OCI-LY3 (cell line): ENCODE measurements at regions not wholly inside any gene's neighbourhood (a gene's known extent, or its start where the extent isn't known, plus 50 kb on each side); places are given as distances from the start of the nearest gene placed in this dataset.
"Not testable (repeated sequence)": the region's sequence is repeated elsewhere in the genome, so short reads cannot be mapped to it uniquely, and the experiment has no call there.

Experiments
- H2AFZ ChIP-seq: fragments of 200-600, 300-600 bp; shearing (Covaris generic); 2 replicates; pipeline ENCODE4 v1.6.0; 2014; ENCODE audit warnings: antibody characterized with exemption, low read depth, low read length
- H3K27ac ChIP-seq: fragments of 200-600, 300-600 bp; sonication (generic); 2 replicates; pipeline ENCODE4 v1.5.1; 2014; ENCODE audit warnings: mild to moderate bottlenecking, low read length, moderate library complexity, mixed read lengths
- H3K27me3 ChIP-seq: fragments of 200-600, 300-600 bp; sonication (generic); 2 replicates; pipeline ENCODE4 v1.6.1; 2014; ENCODE audit warnings: low read depth, low read length, mixed read lengths
- H3K36me3 ChIP-seq: fragments of 200-600, 300-600 bp; sonication (generic); replicated peaks from 2 replicates; pipeline ENCODE3; 2014; ENCODE audit warnings: low read depth, low read length, mixed read lengths
- H3K4me1 ChIP-seq: fragments of 300-600, 200-600 bp; sonication (generic); 2 replicates; pipeline ENCODE4 v1.6.1; 2014; ENCODE audit warnings: low read length, mixed read lengths
- H3K4me2 ChIP-seq: fragments of 200-600, 300-600 bp; sonication (generic); 2 replicates; pipeline ENCODE4 v1.6.1; 2014; ENCODE audit warnings: low read length, mixed read lengths
- H3K4me3 ChIP-seq: fragments of 300-600, 200-600 bp; sonication (generic); 2 replicates; pipeline ENCODE4 v1.5.1; 2014; ENCODE audit warnings: antibody characterized with exemption, mild to moderate bottlenecking, low read length, moderate library complexity
- H3K79me2 ChIP-seq: fragments of 300-600, 200-600 bp; shearing (Covaris generic); 2 replicates; pipeline ENCODE4 v1.6.1; 2014; ENCODE audit warnings: mild to moderate bottlenecking, low read length, mixed read lengths
- H3K9ac ChIP-seq: fragments of 300-600, 200-600 bp; shearing (Covaris generic); 2 replicates; pipeline ENCODE4 v1.6.0; 2014; ENCODE audit warnings: mild to moderate bottlenecking, low read length, moderate library complexity
- H3K9me3 ChIP-seq: fragments of 200-600, 300-600 bp; shearing (Covaris generic); 2 replicates; pipeline ENCODE4 v1.6.1; 2014; ENCODE audit warnings: low read length, mixed read lengths; ENCODE audit not compliant: insufficient read depth
- H4K20me1 ChIP-seq: fragments of 200-600, 300-600 bp; sonication (generic); 2 replicates; pipeline ENCODE4 v1.6.1; 2016; ENCODE audit warnings: low read length, mixed read lengths; ENCODE audit not compliant: insufficient read depth
- EZH2phosphoT487 ChIP-seq: fragments of 200-600 bp; shearing (Covaris generic); IDR thresholded peaks from 2 replicates; pipeline ENCODE4 v1.6.1; 2018; ENCODE audit warnings: antibody characterized with exemption, mixed run types, low read depth
- TF ChIP-seq, protein P1 (sequence below): fragments of 200-600, 300-600 bp; sonication (generic); IDR thresholded peaks from 2 replicates; pipeline ENCODE4 v1.5.1; 2014; ENCODE audit warnings: antibody characterized with exemption, low read length, low read depth

DNA sequence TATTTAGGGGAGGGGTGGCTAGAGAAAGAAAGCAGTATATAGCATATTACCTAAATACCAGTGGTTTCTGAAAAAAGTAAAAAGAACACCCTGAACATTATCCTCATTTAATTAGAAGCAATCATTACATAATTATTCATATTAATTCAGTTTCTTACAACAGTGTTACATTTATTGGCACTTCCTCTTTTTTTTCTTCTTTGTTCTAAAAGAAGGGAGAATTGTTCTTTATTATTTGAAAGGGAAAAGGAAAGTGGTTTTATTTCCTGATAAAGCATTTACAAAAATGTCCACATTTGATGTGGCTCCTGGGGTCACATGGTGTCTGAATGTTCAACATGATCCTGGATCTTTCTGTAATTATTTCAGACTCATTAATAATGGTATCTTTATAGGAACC, 254.9 kb upstream of the ZEB2 start:
- H3K4me2 ChIP-seq = no peak overlapping the region
- H2AFZ ChIP-seq = no peak overlapping the region
- H3K9me3 ChIP-seq = no peaks in the 10 kb centered on the region
- H4K20me1 ChIP-seq = no peaks in the 10 kb centered on the region
- H3K27me3 ChIP-seq = peaks cover 5% of the 10 kb centered on the region; the same call in 1 of the 2 replicates
- no peak overlapping the region for H3K27ac ChIP-seq
- H3K79me2 ChIP-seq = no peaks in the 10 kb centered on the region
- TF ChIP-seq EZH2phosphoT487 = no peak
- TF ChIP-seq, protein P1, sequence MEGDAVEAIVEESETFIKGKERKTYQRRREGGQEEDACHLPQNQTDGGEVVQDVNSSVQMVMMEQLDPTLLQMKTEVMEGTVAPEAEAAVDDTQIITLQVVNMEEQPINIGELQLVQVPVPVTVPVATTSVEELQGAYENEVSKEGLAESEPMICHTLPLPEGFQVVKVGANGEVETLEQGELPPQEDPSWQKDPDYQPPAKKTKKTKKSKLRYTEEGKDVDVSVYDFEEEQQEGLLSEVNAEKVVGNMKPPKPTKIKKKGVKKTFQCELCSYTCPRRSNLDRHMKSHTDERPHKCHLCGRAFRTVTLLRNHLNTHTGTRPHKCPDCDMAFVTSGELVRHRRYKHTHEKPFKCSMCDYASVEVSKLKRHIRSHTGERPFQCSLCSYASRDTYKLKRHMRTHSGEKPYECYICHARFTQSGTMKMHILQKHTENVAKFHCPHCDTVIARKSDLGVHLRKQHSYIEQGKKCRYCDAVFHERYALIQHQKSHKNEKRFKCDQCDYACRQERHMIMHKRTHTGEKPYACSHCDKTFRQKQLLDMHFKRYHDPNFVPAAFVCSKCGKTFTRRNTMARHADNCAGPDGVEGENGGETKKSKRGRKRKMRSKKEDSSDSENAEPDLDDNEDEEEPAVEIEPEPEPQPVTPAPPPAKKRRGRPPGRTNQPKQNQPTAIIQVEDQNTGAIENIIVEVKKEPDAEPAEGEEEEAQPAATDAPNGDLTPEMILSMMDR = no peak
- H3K36me3 ChIP-seq = no peaks in the 10 kb centered on the region
- no peak overlapping the region for H3K9ac ChIP-seq
- no peaks in the 10 kb centered on the region for H3K4me1 ChIP-seq
- H3K4me3 ChIP-seq = no peak overlapping the region

DNA sequence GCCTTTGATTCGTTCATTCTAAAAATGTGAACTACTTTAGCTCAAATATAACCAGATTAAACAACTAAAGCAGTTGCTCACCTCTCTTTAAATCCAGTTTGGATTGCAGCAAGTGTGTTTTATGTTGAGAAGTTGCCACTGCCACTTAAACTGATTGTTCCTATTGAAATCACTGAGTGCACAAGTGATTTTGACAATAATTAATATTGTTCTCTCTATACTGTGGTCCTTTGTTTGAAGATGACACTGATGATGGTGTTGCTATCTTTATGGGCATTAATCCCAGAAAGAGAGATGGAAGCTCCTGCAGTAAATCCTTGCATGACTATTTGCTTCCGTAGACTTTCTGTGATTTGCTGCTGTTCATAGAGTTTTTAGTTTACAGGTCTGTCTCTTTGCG, 251.4 kb upstream of the ZEB2 start:
- Histone ChIP-seq H4K20me1 (no peaks in the 10 kb centered on the region), H2AFZ (no peak overlapping the region), H3K27me3 (peaks cover 11% of the 10 kb centered on the region; the same call in 1 of the 2 replicates), H3K9ac (no peak overlapping the region), H3K36me3 (no peaks in the 10 kb centered on the region), H3K4me2 (no peak overlapping the region), H3K4me1 (no peaks in the 10 kb centered on the region), H3K27ac (no peak overlapping the region), H3K79me2 (no peaks in the 10 kb centered on the region), H3K4me3 (no peak overlapping the region), H3K9me3 (no peaks in the 10 kb centered on the region)
- TF ChIP-seq, protein P1 = no peak
- no peak for TF ChIP-seq EZH2phosphoT487

DNA sequence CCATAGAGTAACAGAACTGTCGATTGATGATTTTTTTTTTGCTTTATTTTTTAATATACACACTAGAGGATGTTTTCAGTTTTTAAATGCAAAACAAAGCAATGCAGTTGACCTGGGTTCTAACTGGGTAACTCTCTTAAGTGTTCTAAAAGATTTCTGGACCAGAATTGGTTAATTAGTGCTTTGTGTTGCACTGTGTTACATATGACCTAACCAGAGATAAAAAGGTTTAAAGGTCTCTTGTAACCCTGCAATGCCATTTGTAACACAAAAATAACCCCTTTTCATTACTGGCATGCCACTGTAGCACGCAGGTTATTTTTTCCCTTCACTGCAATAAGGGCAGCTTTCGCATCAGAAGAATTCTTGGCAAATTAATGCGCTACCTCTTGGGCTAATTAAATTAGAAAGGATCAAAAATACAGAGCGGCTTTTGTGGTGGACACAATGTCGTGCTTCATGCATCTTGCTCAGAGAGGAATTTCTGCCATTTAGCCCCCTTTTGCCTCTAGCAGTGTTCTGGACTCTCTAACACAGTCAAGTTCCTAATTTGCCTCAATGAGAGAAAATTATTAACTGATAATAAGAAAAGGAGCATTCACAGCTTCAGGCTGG, 250.8 kb upstream of the ZEB2 start:
- H3K4me2 ChIP-seq = no peak overlapping the region
- no peaks in the 10 kb centered on the region for H3K36me3 ChIP-seq
- no peaks in the 10 kb centered on the region for H3K4me1 ChIP-seq
- H4K20me1 ChIP-seq = no peaks in the 10 kb centered on the region
- TF ChIP-seq EZH2phosphoT487 = no peak
- TF ChIP-seq, protein P1 = no peak
- H3K4me3 ChIP-seq = no peak overlapping the region
- no peak overlapping the region for H3K27ac ChIP-seq
- H3K9me3 ChIP-seq = no peaks in the 10 kb centered on the region
- H3K79me2 ChIP-seq = no peaks in the 10 kb centered on the region
- H3K9ac ChIP-seq = no peak overlapping the region
- H3K27me3 ChIP-seq = peaks cover 11% of the 10 kb centered on the region; the same call in 1 of the 2 replicates
- H2AFZ ChIP-seq = no peak overlapping the region

DNA sequence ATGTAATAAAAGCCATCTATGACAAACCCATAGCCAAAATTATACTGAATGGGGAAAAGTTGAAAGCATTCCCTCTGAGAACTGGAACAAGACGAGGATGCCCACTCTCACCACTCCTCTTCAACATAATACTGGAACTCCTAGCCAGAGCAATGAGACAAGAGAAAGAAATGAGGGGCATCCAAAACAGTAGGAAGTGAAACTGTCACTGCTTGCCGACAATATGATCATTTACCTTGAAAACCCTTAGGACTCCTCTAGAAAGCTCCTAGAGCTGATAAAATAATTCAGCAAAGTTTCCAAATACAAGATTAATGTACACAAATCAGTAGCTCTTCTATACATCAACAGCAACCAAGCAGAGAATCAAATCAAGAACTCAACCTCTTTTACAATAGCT, 241.0 kb upstream of the ZEB2 start:
- H2AFZ ChIP-seq, H3K4me3 ChIP-seq, H3K79me2 ChIP-seq, H3K27ac ChIP-seq, H3K4me1 ChIP-seq, H3K36me3 ChIP-seq, H3K9me3 ChIP-seq, H3K4me2 ChIP-seq, H4K20me1 ChIP-seq, H3K27me3 ChIP-seq, H3K9ac ChIP-seq: not testable (repeated sequence)
